ENCODE measurements at regions not wholly inside any gene's neighbourhood (a gene's known extent, or its start where the extent isn't known, plus 50 kb on each side); places are given as distances from the start of the nearest gene placed in this dataset.
A peak's percentile ranks its signal among the peaks of the same experiment; 100 is the strongest.

GRCh38 chr4:56215141-56215783 lies 172.0 kb downstream of the AASDH start:
- H3K27me3 ChIP-seq (ENCODE audit: insufficient read depth, poor library complexity, severe bottlenecking): no peaks in the 10 kb centered on the region
- no peaks in the 10 kb centered on the region for H3K36me3 ChIP-seq (ENCODE audit: low read depth)
- H3K4me1 ChIP-seq (ENCODE audit: insufficient read depth, poor library complexity, severe bottlenecking): no peaks in the 10 kb centered on the region
- no peaks in the 10 kb centered on the region for H3K9me3 ChIP-seq (ENCODE audit: severe bottlenecking)
- no peak overlapping the region for H3K27ac ChIP-seq (ENCODE audit: poor library complexity, severe bottlenecking)
- H3K4me3 ChIP-seq (ENCODE audit: severe bottlenecking): no peak overlapping the region
- DNase-seq (ENCODE audit: low spot score): no peak
- ATAC-seq (ENCODE audit: low read depth): peak; percentile 48; the same call in 1 of the 3 replicates
- no peak for TF ChIP-seq CTCF (IDR thresholded peaks at IDR 0.05; ENCODE audit: poor library complexity, severe bottlenecking)

- Histone ChIP-seq H3K27me3 (ENCODE audit: insufficient read depth, poor library complexity, severe bottlenecking) (no peaks in the 10 kb centered on the region), H3K36me3 (ENCODE audit: low read depth) (no peaks in the 10 kb centered on the region), H3K4me1 (ENCODE audit: insufficient read depth, poor library complexity, severe bottlenecking) (no peaks in the 10 kb centered on the region), H3K4me3 (ENCODE audit: severe bottlenecking) (no peak overlapping the region), H3K27ac (ENCODE audit: poor library complexity, severe bottlenecking) (no peak overlapping the region), H3K9me3 (ENCODE audit: severe bottlenecking) (no peaks in the 10 kb centered on the region)
- TF ChIP-seq CTCF (IDR thresholded peaks at IDR 0.05; ENCODE audit: poor library complexity, severe bottlenecking): no peak
- DNase-seq (ENCODE audit: low spot score): no peak
- no peak for ATAC-seq (ENCODE audit: low read depth)
Observed at GRCh38 chr4:56213543-56213942, 173.7 kb downstream of the AASDH start.

GRCh38 chr4:56212774-56213173 lies 174.5 kb downstream of the AASDH start:
- no peaks in the 10 kb centered on the region for H3K27me3 ChIP-seq (ENCODE audit: insufficient read depth, poor library complexity, severe bottlenecking)
- no peak for ATAC-seq (ENCODE audit: low read depth)

DNA sequence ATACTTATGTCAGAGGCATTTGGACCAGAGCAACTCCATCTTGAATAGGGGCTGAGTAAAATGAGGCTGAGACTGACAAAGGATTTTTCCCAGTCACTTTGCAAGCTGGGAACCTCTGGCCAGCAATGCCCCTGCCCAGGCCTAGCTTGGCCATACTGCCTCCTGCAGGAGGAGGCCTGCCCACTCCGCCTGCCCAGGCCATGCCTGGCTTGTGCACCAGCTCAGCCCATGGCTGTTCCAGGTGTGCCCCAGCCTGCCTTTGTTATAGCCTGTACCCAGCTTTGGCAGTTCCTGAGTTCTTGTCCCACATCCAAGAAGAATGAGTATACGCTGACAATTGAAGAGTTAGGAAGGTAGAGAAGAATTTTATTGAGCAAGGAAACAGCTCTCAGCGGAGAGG lies 176.1 kb downstream of the AASDH start:
- H3K36me3 ChIP-seq (ENCODE audit: low read depth): no peaks in the 10 kb centered on the region
- no peak overlapping the region for H3K4me3 ChIP-seq (ENCODE audit: severe bottlenecking)
- H3K27me3 ChIP-seq (ENCODE audit: insufficient read depth, poor library complexity, severe bottlenecking): no peaks in the 10 kb centered on the region
- DNase-seq (ENCODE audit: low spot score): no peak
- H3K27ac ChIP-seq (ENCODE audit: poor library complexity, severe bottlenecking): no peak overlapping the region
- no peaks in the 10 kb centered on the region for H3K9me3 ChIP-seq (ENCODE audit: severe bottlenecking)
- no peak for ATAC-seq (ENCODE audit: low read depth)
- no peaks in the 10 kb centered on the region for H3K4me1 ChIP-seq (ENCODE audit: insufficient read depth, poor library complexity, severe bottlenecking)
- no peak for TF ChIP-seq CTCF (IDR thresholded peaks at IDR 0.05; ENCODE audit: poor library complexity, severe bottlenecking)

More at GRCh38 chr4:56212774-56213173, 174.5 kb downstream of the AASDH start:
- no peak for TF ChIP-seq CTCF (IDR thresholded peaks at IDR 0.05; ENCODE audit: poor library complexity, severe bottlenecking)
- no peaks in the 10 kb centered on the region for H3K9me3 ChIP-seq (ENCODE audit: severe bottlenecking)
- no peak for DNase-seq (ENCODE audit: low spot score)
- no peak overlapping the region for H3K27ac ChIP-seq (ENCODE audit: poor library complexity, severe bottlenecking)
- no peaks in the 10 kb centered on the region for H3K36me3 ChIP-seq (ENCODE audit: low read depth)
- no peaks in the 10 kb centered on the region for H3K4me1 ChIP-seq (ENCODE audit: insufficient read depth, poor library complexity, severe bottlenecking)
- no peak overlapping the region for H3K4me3 ChIP-seq (ENCODE audit: severe bottlenecking)

DNA sequence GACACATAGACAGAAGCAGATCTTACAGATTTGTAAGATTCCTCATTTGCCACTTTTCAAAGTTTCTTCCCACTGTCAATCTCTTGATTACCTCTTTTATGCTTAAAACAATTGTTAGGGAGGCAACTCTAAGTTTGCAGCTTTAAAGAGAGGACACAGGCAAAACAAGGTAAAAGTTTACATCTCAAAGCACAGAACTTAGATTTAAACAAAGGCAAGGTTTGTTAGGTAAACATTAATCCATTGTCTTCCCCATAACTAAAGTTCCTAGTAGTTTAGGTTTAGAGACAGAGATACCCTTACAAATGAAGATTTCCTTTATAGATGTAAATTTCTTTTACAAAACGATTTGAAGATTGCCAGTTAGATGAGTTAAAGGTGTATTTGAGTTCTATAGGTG lies 176.9 kb downstream of the AASDH start:
- DNase-seq (ENCODE audit: low spot score): no peak
- no peak overlapping the region for H3K4me3 ChIP-seq (ENCODE audit: severe bottlenecking)
- ATAC-seq (ENCODE audit: low read depth): no peak
- H3K4me1 ChIP-seq (ENCODE audit: insufficient read depth, poor library complexity, severe bottlenecking): no peaks in the 10 kb centered on the region
- no peak for TF ChIP-seq CTCF (IDR thresholded peaks at IDR 0.05; ENCODE audit: poor library complexity, severe bottlenecking)
- no peak overlapping the region for H3K27ac ChIP-seq (ENCODE audit: poor library complexity, severe bottlenecking)
- no peaks in the 10 kb centered on the region for H3K9me3 ChIP-seq (ENCODE audit: severe bottlenecking)
- no peaks in the 10 kb centered on the region for H3K27me3 ChIP-seq (ENCODE audit: insufficient read depth, poor library complexity, severe bottlenecking)
- H3K36me3 ChIP-seq (ENCODE audit: low read depth): no peaks in the 10 kb centered on the region
